Vagina (tissue), 2 donors: ENCODE measurements at regions not wholly inside any gene's neighbourhood (a gene's known extent, or its start where the extent isn't known, plus 50 kb on each side); places are given as distances from the start of the nearest gene placed in this dataset.
A peak's percentile ranks its signal among the peaks of the same experiment; 100 is the strongest.

Experiments used
- DNase-seq, 2 donors: peaks; one replicate each; pipeline ENCODE4 v3.0.0-alpha.2; 2017; ENCODE audit errors: extremely low spot score in 2 of 2
- H3K27ac ChIP-seq: fragments of 200-600 bp; sonication (generic); one replicate; pipeline ENCODE4 v1.5.1; 2019
- H3K27me3 ChIP-seq: fragments of 200-600 bp; sonication (generic); one replicate; pipeline ENCODE4 v1.5.1; 2019
- H3K36me3 ChIP-seq, 2 donors: fragments of 200-600 bp; sonication (generic); one replicate each; pipeline ENCODE4 v1.5.1; 2017 to 2019
- H3K4me1 ChIP-seq: fragments of 200-600 bp; sonication (generic); one replicate; pipeline ENCODE4 v1.5.1; 2019
- H3K4me3 ChIP-seq, 2 donors: fragments of 200-600 bp; sonication (generic); 1 replicate in 1 of 2; 2 replicates in 1 of 2; pipeline ENCODE4 v1.5.1; 2016 to 2019
- H3K9me3 ChIP-seq: fragments of 200-600 bp; sonication (generic); one replicate; pipeline ENCODE4 v1.5.1; 2019
- CTCF ChIP-seq, 3 experiments: fragments of 450-650 bp in 2 of 3; fragments of 200-600 bp in 1 of 3; sonication (generic) in 1 of 3; IDR thresholded peaks; one replicate each; pipeline ENCODE4 v1.5.1; 2017 to 2019; ENCODE audit warnings: antibody characterized with exemption in 3 of 3, mild to moderate bottlenecking in 2 of 3, moderate library complexity in 2 of 3
- POLR2A ChIP-seq, 2 donors: fragments of 450-650 bp; IDR thresholded peaks; one replicate each; pipeline ENCODE4 v1.6.1; 2017; ENCODE audit warnings: antibody characterized with exemption in 2 of 2, mild to moderate bottlenecking in 2 of 2, moderate library complexity in 2 of 2
- POLR2AphosphoS5 ChIP-seq, 2 donors: sonication (generic); formaldehyde crosslinking; IDR thresholded peaks; one replicate each; pipeline ENCODE4 v1.9.0; 2017; ENCODE audit warnings: antibody characterized with exemption in 2 of 2, mild to moderate bottlenecking in 2 of 2, low read depth in 1 of 2; ENCODE audit not compliant: insufficient read depth in 1 of 2
- intact Hi-C: fragments of 100-400 bp; cut with DNase I; formaldehyde crosslinking; loops from one replicate; pipeline ENCODE4 v1.15.1; 2023

DNA sequence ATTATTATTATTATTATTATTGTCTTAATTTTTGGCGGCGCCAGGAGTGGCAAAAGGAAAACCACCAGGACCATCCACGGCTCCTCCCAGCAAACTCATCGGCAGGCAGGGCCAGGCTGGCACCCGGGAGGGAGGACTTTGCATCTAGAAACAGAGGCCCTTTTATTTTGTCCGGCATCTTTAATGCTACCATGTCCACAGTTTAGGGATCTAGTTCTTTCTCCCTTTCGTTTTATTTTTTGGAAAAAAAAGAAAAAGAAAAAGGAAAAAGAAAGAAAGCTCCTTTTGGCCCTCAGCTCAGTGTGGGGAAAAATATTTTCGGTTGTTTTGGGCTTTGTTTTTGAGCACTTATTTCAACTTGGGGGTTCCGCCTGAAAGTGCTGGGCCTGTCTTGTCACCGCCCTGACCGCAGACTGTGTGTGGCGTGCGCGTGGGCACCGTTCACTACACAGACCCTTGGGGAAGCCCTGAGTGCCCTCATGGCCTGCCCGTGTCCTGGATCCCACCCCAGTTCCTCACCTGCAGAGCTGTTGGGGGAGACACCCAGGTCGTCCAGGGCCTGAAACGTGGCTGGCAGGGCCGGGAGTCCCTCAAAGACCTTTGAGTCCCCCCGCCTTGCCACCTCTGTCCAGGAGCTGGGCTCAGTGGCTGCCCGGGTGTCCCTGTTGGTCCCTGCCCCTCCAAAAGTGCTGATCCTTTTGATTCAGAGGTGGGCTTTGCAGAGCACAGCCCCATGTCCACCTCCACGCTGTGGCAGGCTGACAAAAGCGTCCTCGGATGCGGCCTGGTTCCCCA, 69.1 kb upstream of the PPARA start:
- H3K9me3 ChIP-seq = no peaks in the 10 kb centered on the region
- peak overlapping the region; percentile 82 to 95 for H3K4me3 ChIP-seq
- H3K4me1 ChIP-seq = peaks cover 92% of the 10 kb centered on the region
- H3K27ac ChIP-seq = peak overlapping the region; percentile 100
- no peaks in the 10 kb centered on the region for H3K27me3 ChIP-seq
- peak in 1 of 2 donors; percentile 43 for TF ChIP-seq POLR2AphosphoS5 (IDR thresholded peaks at IDR 0.05; ENCODE audit: insufficient read depth in 1 of 2, low read depth in 1 of 2)
- TF ChIP-seq POLR2A (IDR thresholded peaks at IDR 0.05) = no peak
- no peak for TF ChIP-seq CTCF (IDR thresholded peaks at IDR 0.05)
- intact Hi-C loops = no loop called here
- peaks cover 0 to 3% of the 10 kb centered on the region in 2 donors for H3K36me3 ChIP-seq
- no peak for DNase-seq

- TF ChIP-seq POLR2AphosphoS5 (IDR thresholded peaks at IDR 0.05; ENCODE audit: insufficient read depth in 1 of 2, low read depth in 1 of 2) (peak in 1 of 2 donors; percentile 53), POLR2A (IDR thresholded peaks at IDR 0.05) (no peak), CTCF (IDR thresholded peaks at IDR 0.05) (no peak)
Measured at GRCh38 chr22:46081831-46082210, 68.5 kb upstream of the PPARA start.

GRCh38 chr22:46082633-46083032, 67.7 kb upstream of the PPARA start:
- Histone ChIP-seq H3K27ac (peak overlapping the region; percentile 100), H3K36me3 (peaks cover 3 to 4% of the 10 kb centered on the region in 2 donors), H3K27me3 (no peaks in the 10 kb centered on the region), H3K9me3 (no peaks in the 10 kb centered on the region), H3K4me1 (peaks cover 93% of the 10 kb centered on the region), H3K4me3 (peak overlapping the region; percentile 4 to 95)
- no peak for DNase-seq
- TF ChIP-seq CTCF (IDR thresholded peaks at IDR 0.05) (no peak), POLR2A (IDR thresholded peaks at IDR 0.05) (no peak), POLR2AphosphoS5 (IDR thresholded peaks at IDR 0.05; ENCODE audit: insufficient read depth in 1 of 2, low read depth in 1 of 2) (no peak)
- intact Hi-C loops = no loop called here

More at GRCh38 chr22:46081831-46082210, 68.5 kb upstream of the PPARA start:
- Histone ChIP-seq H3K4me1 (peaks cover 93% of the 10 kb centered on the region), H3K9me3 (no peaks in the 10 kb centered on the region), H3K4me3 (peak overlapping the region; percentile 82 to 95), H3K36me3 (peaks cover 0 to 3% of the 10 kb centered on the region in 2 donors), H3K27ac (peak overlapping the region; percentile 100), H3K27me3 (no peaks in the 10 kb centered on the region)
- intact Hi-C loops = no loop called here
- no peak for DNase-seq

- no peaks in the 10 kb centered on the region for H3K9me3 ChIP-seq
- peaks cover 3 to 4% of the 10 kb centered on the region in 2 donors for H3K36me3 ChIP-seq
- intact Hi-C loops = no loop called here
- no peak for DNase-seq
- peaks cover 93% of the 10 kb centered on the region for H3K4me1 ChIP-seq
- peak overlapping the region in 1 of 2 donors; percentile 37 for H3K4me3 ChIP-seq
- H3K27me3 ChIP-seq = no peaks in the 10 kb centered on the region
- TF ChIP-seq CTCF (IDR thresholded peaks at IDR 0.05) = no peak
- no peak for TF ChIP-seq POLR2A (IDR thresholded peaks at IDR 0.05)
- no peak for TF ChIP-seq POLR2AphosphoS5 (IDR thresholded peaks at IDR 0.05; ENCODE audit: insufficient read depth in 1 of 2, low read depth in 1 of 2)
- H3K27ac ChIP-seq = peak overlapping the region; percentile 100
Measured at GRCh38 chr22:46083383-46084350, 66.7 kb upstream of the PPARA start.
